ENCODE measurements at regions not wholly inside any gene's neighbourhood (a gene's known extent, or its start where the extent isn't known, plus 50 kb on each side); places are given as distances from the start of the nearest gene placed in this dataset.

GRCh38 chr12:107983756-107984472 lies 145.2 kb upstream of the WSCD2 start:
- no peak for DNase-seq

GRCh38 chr12:107984973-107985372 lies 144.1 kb upstream of the WSCD2 start:
- no peak for DNase-seq

- no peak for DNase-seq
Measured at GRCh38 chr12:107986183-107986582, 142.9 kb upstream of the WSCD2 start.

- no peak for DNase-seq
Measured at GRCh38 chr12:107990325-107990724, 138.8 kb upstream of the WSCD2 start.

GRCh38 chr12:107992029-107992428 lies 137.1 kb upstream of the WSCD2 start:
- DNase-seq: no peak

- DNase-seq: no peak
Measured at GRCh38 chr12:107992870-107993451, 136.1 kb upstream of the WSCD2 start.

- no peak for DNase-seq
Measured at GRCh38 chr12:107998863-107999262, 130.2 kb upstream of the WSCD2 start.

- no peak for DNase-seq
Measured at GRCh38 chr12:108000111-108000510, 129.0 kb upstream of the WSCD2 start.

- no peak for DNase-seq
Measured at GRCh38 chr12:108004319-108004718, 124.8 kb upstream of the WSCD2 start.

GRCh38 chr12:108008163-108008905 lies 120.8 kb upstream of the WSCD2 start:
- DNase-seq: no peak

GRCh38 chr12:108009442-108010070 lies 119.5 kb upstream of the WSCD2 start:
- DNase-seq: no peak

- no peak for DNase-seq
Measured at GRCh38 chr12:108016022-108016564, 113.0 kb upstream of the WSCD2 start.

GRCh38 chr12:108017472-108018057 lies 111.5 kb upstream of the WSCD2 start:
- no peak for DNase-seq

- no peak for DNase-seq
Measured at GRCh38 chr12:108019862-108020261, 109.2 kb upstream of the WSCD2 start.

- DNase-seq: no peak
Measured at GRCh38 chr12:108021141-108021540, 107.9 kb upstream of the WSCD2 start.

- no peak for DNase-seq
Measured at GRCh38 chr12:108021949-108022522, 107.1 kb upstream of the WSCD2 start.

- DNase-seq: no peak
Measured at GRCh38 chr12:108029051-108029835, 99.8 kb upstream of the WSCD2 start.

- no peak for DNase-seq
Measured at GRCh38 chr12:108033090-108033489, 96.0 kb upstream of the WSCD2 start.

GRCh38 chr12:108035372-108035771 lies 93.7 kb upstream of the WSCD2 start:
- DNase-seq: no peak

- no peak for DNase-seq
Measured at GRCh38 chr12:108037960-108038359, 91.1 kb upstream of the WSCD2 start.

- no peak for DNase-seq
Measured at GRCh38 chr12:108039794-108040193, 89.3 kb upstream of the WSCD2 start.

- no peak for DNase-seq
Measured at GRCh38 chr12:108040947-108041346, 88.1 kb upstream of the WSCD2 start.
